LNCaP clone FGC (cell line): ENCODE measurements at regions not wholly inside any gene's neighbourhood (a gene's known extent, or its start where the extent isn't known, plus 50 kb on each side); places are given as distances from the start of the nearest gene placed in this dataset.

Source experiments
- DNase-seq: peaks from one replicate; pipeline ENCODE4 v3.0.0-alpha.2; 2011; ENCODE audit warnings: low read depth
- H3K4me3 ChIP-seq: 2 replicates; pipeline ENCODE4 v1.5.1; 2011; ENCODE audit warnings: mild to moderate bottlenecking, low read depth, low read length, control low read depth
- TF ChIP-seq, protein P1 (sequence below): IDR thresholded peaks from 2 replicates; pipeline ENCODE4 v1.5.1; 2012; ENCODE audit warnings: mild to moderate bottlenecking; ENCODE audit not compliant: control insufficient read depth, insufficient read depth; ENCODE audit errors: extremely low read depth

DNA sequence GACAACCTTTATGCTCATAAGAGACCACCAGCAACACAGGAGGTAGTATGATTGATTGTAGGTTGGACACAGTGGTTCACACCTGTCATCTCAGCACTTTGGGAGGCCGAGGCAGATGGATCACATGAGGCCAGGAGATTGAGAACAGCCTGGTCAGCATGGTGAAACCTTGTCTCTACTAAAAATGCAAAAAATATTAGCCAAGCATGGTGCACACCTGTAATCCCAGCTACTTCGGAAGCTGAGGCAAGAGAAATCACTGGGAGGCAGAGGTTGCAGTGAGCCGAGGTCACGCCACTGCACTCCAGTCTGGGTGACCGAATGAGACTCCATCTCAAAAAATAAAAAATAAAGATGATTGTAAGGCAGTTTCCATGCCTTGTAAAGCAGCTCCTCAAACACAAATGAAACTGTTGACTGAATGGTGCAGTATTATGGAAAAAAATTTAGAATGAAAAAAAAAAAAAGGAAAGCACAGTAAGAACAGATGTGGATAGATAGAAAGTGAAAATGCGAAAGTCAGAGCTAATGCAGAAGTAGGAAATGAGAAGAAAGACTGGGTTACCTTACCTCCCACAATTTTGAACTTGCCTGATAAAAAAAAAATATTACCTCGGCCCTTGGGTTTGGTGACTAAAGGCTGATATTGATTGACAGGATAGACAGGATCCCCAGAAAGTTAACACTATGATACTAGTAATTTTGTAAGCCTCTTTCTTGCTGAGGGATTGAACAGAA lies 249.2 kb upstream of the TRAM1L1 start:
- H3K4me3 ChIP-seq: no peak overlapping the region
- TF ChIP-seq, protein P1, sequence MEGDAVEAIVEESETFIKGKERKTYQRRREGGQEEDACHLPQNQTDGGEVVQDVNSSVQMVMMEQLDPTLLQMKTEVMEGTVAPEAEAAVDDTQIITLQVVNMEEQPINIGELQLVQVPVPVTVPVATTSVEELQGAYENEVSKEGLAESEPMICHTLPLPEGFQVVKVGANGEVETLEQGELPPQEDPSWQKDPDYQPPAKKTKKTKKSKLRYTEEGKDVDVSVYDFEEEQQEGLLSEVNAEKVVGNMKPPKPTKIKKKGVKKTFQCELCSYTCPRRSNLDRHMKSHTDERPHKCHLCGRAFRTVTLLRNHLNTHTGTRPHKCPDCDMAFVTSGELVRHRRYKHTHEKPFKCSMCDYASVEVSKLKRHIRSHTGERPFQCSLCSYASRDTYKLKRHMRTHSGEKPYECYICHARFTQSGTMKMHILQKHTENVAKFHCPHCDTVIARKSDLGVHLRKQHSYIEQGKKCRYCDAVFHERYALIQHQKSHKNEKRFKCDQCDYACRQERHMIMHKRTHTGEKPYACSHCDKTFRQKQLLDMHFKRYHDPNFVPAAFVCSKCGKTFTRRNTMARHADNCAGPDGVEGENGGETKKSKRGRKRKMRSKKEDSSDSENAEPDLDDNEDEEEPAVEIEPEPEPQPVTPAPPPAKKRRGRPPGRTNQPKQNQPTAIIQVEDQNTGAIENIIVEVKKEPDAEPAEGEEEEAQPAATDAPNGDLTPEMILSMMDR: no peak
- DNase-seq: no peak

DNA sequence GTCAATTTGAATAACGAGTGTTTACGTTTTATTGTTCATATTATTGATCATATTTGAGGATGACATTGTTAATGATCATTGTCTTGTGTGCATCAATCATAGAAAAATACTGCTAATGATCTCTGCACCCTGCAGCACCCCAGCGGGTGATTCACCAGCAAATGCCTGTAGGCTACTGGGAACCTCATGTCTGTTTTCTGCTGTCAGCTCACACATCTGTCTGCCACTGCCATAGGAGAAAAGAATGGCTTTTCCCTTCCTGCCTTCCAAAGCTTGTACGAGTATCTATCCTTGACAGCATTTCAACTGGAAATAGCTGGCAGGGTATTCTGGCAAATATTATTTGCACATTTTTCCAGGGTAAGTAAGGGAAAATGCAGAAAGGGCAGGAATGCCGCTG lies 272.1 kb upstream of the TRAM1L1 start:
- no peak for DNase-seq
- TF ChIP-seq, protein P1: no peak

DNA sequence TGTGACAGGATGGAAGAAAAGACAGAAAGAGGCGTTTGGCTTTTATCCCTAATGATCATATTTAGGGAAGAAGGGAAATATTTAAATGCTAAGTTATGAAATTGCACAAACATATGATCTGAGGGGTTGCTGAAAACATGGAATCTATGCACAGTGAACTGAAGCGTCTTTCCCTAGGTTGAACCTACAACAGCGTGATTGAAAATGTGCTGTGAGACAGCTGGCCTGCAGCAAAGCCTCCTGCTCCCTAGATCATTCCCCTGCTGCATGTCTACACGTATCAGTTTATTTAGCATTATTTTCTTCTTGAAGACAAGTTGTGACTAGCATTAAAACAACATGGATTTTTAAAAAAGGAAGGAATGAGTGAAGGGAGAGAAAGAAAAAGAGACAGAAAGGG lies 272.5 kb upstream of the TRAM1L1 start:
- TF ChIP-seq, protein P1: no peak
- no peak overlapping the region for H3K4me3 ChIP-seq
- DNase-seq: no peak

More for the DNA sequence above, 272.1 kb upstream of the TRAM1L1 start:
- H3K4me3 ChIP-seq: no peak overlapping the region

DNA sequence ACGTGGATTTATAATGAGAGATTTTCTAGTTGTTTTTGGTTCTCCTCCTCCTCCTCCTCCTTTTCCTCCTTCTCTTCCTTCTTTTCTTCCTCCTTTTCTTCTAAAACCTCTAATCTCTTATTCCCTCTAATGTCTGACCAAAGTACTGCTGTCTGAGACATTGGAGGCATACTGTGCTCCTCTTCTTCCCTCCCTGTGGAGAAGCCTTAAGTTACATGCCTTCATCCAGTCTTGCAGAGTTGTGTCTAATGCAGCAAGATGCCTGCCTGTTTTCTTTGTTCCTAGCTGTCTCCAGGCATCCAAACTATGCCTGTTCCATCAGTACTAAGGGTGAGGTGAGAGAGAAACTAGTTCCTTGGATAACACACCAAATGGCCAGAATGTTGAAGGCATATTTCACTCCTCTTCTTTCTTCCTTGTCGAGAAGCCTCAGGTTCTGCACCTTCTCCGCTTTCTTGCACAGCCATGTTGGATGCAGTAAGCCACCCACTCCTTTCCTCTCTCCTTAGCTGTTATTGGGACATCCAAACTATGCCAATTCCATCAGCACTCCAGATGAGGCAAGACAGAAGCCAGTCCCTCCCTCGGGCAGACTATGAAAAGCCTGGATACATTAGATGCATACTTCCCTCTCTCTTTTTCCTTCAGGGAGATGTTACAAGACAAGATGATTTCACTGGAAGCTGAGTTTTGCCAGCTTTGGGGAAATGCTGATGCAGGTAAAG lies 285.7 kb upstream of the TRAM1L1 start:
- no peak overlapping the region for H3K4me3 ChIP-seq
- TF ChIP-seq, protein P1: no peak
- no peak for DNase-seq

DNA sequence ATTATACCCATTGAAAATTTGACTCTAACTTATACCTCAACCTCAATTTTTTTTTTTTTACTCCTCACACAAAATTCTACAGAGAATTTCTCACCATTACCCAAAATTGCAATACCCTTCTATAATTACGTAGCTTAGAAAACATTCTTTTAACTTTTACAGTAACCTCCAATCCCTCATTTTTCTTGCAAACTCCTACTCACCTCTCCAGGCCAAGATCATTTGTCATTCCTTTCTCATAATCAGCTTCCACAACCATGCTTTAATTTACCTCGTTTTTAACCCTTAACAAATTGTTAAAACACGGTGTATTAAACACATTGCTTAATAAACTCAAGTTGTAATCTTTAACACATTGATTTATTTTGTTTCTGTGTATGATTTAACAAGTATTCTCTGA lies 289.7 kb upstream of the TRAM1L1 start:
- H3K4me3 ChIP-seq: no peak overlapping the region
- TF ChIP-seq, protein P1: no peak
- DNase-seq: no peak

DNA sequence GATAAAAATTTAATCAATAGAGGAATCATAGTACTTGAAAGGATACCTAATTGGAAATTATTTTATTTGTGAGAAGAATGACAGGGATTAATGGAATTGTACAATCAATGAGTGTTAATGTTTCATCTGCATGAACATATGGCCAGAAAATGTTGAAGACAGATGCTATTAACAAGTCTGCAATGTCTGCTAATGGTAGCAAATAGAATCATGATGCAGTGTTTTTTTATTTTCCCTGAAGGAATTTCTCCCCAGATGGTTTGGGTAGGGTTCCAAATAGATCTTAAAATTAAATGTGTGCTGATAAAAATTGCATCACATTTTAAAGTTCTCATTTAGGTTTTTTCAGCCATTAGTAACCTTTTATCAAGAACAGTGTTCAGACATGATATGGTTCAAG lies 291.3 kb upstream of the TRAM1L1 start:
- no peak for DNase-seq
- H3K4me3 ChIP-seq: no peak overlapping the region
- TF ChIP-seq, protein P1: no peak

DNA sequence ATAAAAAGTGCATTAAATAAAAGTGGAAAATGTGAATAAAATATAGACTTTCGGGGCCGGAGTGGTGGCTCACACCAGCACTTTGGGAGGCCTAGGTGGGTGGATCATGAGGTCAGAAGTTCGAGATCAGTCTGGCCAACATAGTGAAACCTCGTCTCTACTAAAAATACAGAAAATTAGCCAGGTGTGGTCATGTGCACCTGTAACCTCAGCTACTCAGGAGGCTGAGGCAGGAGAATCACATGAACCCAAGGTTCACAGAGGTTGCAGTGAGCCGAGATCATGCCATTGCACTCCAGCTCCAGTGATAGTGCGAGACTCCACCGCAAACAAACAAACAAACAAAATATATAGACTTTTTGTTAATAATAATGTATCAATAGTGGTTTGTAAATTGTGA lies 293.6 kb upstream of the TRAM1L1 start:
- TF ChIP-seq, protein P1: no peak
- no peak overlapping the region for H3K4me3 ChIP-seq
- DNase-seq: no peak
